ENCODE measurements at regions not wholly inside any gene's neighbourhood (a gene's known extent, or its start where the extent isn't known, plus 50 kb on each side); places are given as distances from the start of the nearest gene placed in this dataset.

GRCh38 chr2:51995293-51995692 lies 963.4 kb upstream of the NRXN1 start:
- Mint-ChIP-seq H3K27ac (ENCODE audit: unreplicated experiment) (peak overlapping the region; percentile 16), H3K36me3 (ENCODE audit: unreplicated experiment) (no peaks in the 10 kb centered on the region), H3K9me3 (ENCODE audit: unreplicated experiment) (peaks cover 23% of the 10 kb centered on the region), H3K4me3 (ENCODE audit: unreplicated experiment) (no peak overlapping the region), H3K27me3 (ENCODE audit: unreplicated experiment) (no peaks in the 10 kb centered on the region), H3K4me1 (ENCODE audit: unreplicated experiment) (peaks cover 25% of the 10 kb centered on the region)
- no peak for TF ChIP-seq CTCF (IDR thresholded peaks at IDR 0.05)
- DNase-seq (ENCODE audit: extremely low spot score, unreplicated experiment): no peak

GRCh38 chr2:51994123-51994763 lies 962.3 kb upstream of the NRXN1 start:
- TF ChIP-seq CTCF (IDR thresholded peaks at IDR 0.05): no peak
- no peak for DNase-seq (ENCODE audit: extremely low spot score, unreplicated experiment)
- Mint-ChIP-seq H3K9me3 (ENCODE audit: unreplicated experiment) (peaks cover 17% of the 10 kb centered on the region), H3K4me3 (ENCODE audit: unreplicated experiment) (no peak overlapping the region), H3K36me3 (ENCODE audit: unreplicated experiment) (no peaks in the 10 kb centered on the region), H3K27me3 (ENCODE audit: unreplicated experiment) (no peaks in the 10 kb centered on the region), H3K4me1 (ENCODE audit: unreplicated experiment) (peaks cover 25% of the 10 kb centered on the region), H3K27ac (ENCODE audit: unreplicated experiment) (no peak overlapping the region)

GRCh38 chr2:51990684-51991083 lies 958.8 kb upstream of the NRXN1 start:
- H3K4me1 Mint-ChIP-seq (ENCODE audit: unreplicated experiment): peaks cover 8% of the 10 kb centered on the region
- no peaks in the 10 kb centered on the region for H3K27me3 Mint-ChIP-seq (ENCODE audit: unreplicated experiment)
- H3K27ac Mint-ChIP-seq (ENCODE audit: unreplicated experiment): no peak overlapping the region
- no peak for TF ChIP-seq CTCF (IDR thresholded peaks at IDR 0.05)
- H3K9me3 Mint-ChIP-seq (ENCODE audit: unreplicated experiment): peaks cover 5% of the 10 kb centered on the region
- no peaks in the 10 kb centered on the region for H3K36me3 Mint-ChIP-seq (ENCODE audit: unreplicated experiment)
- no peak for DNase-seq (ENCODE audit: extremely low spot score, unreplicated experiment)
- no peak overlapping the region for H3K4me3 Mint-ChIP-seq (ENCODE audit: unreplicated experiment)

DNA sequence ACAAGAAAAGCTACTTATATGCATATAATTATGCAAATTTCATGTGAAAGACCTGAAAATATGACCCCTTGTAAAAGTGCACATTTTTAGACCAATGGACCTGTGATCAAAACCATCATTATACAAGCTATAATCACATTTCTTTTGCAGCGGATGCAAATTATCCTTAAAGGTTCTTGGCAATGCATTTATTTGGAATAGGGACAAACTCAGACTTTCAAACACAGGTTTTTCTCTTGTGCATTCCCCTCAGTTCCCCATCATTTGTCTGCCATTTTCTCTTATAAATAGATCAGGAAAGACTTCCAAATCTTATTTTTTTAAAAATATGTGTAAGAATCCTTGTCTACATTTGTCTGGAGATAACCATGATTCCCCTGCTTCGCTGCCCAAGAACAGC lies 954.2 kb upstream of the NRXN1 start:
- DNase-seq (ENCODE audit: extremely low spot score, unreplicated experiment): no peak
- Mint-ChIP-seq H3K36me3 (ENCODE audit: unreplicated experiment) (no peaks in the 10 kb centered on the region), H3K4me1 (ENCODE audit: unreplicated experiment) (no peaks in the 10 kb centered on the region), H3K27me3 (ENCODE audit: unreplicated experiment) (peaks cover 11% of the 10 kb centered on the region), H3K9me3 (ENCODE audit: unreplicated experiment) (no peaks in the 10 kb centered on the region), H3K27ac (ENCODE audit: unreplicated experiment) (no peak overlapping the region), H3K4me3 (ENCODE audit: unreplicated experiment) (no peak overlapping the region)
- TF ChIP-seq CTCF (IDR thresholded peaks at IDR 0.05): no peak

- Mint-ChIP-seq H3K27ac (ENCODE audit: unreplicated experiment) (no peak overlapping the region), H3K9me3 (ENCODE audit: unreplicated experiment) (no peaks in the 10 kb centered on the region), H3K36me3 (ENCODE audit: unreplicated experiment) (no peaks in the 10 kb centered on the region), H3K4me1 (ENCODE audit: unreplicated experiment) (no peaks in the 10 kb centered on the region), H3K27me3 (ENCODE audit: unreplicated experiment) (peaks cover 21% of the 10 kb centered on the region), H3K4me3 (ENCODE audit: unreplicated experiment) (no peak overlapping the region)
- TF ChIP-seq CTCF (IDR thresholded peaks at IDR 0.05): no peak
- DNase-seq (ENCODE audit: extremely low spot score, unreplicated experiment): no peak
Observed at GRCh38 chr2:51981783-51982182, 949.9 kb upstream of the NRXN1 start.
